MM.1S (cell line): ENCODE measurements at regions not wholly inside any gene's neighbourhood (a gene's known extent, or its start where the extent isn't known, plus 50 kb on each side); places are given as distances from the start of the nearest gene placed in this dataset.

Experiments
- DNase-seq: peaks from one replicate; pipeline ENCODE4 v3.0.0-alpha.2; 2015
- H2AFZ ChIP-seq: fragments of 300-600 bp; sonication (generic); 2 replicates; pipeline ENCODE4 v1.6.0; 2016; ENCODE audit warnings: antibody characterized with exemption, low read length
- H3F3A ChIP-seq: fragments of 300-600 bp; sonication (generic); 2 replicates; pipeline ENCODE4 v1.6.1; 2016; ENCODE audit warnings: mild to moderate bottlenecking, antibody characterized with exemption, low read length, moderate library complexity, mixed read lengths; ENCODE audit not compliant: insufficient read depth
- H3K27ac ChIP-seq: fragments of 300-600 bp; sonication (generic); 2 replicates; pipeline ENCODE4 v1.5.1; 2016; ENCODE audit warnings: mild to moderate bottlenecking, low read length
- H3K27me3 ChIP-seq: fragments of 300-600 bp; sonication (generic); replicated peaks from 2 replicates; pipeline ENCODE4 v1.6.0; 2016; ENCODE audit warnings: low read length; ENCODE audit not compliant: insufficient read depth
- H3K36me3 ChIP-seq: fragments of 300-600 bp; sonication (generic); replicated peaks from 2 replicates; pipeline ENCODE4 v1.6.1; 2016; ENCODE audit warnings: mild to moderate bottlenecking, low read length, mixed read lengths; ENCODE audit not compliant: insufficient read depth
- H3K4me1 ChIP-seq: fragments of 300-600 bp; sonication (generic); 2 replicates; pipeline ENCODE4 v1.6.1; 2016; ENCODE audit warnings: low read length, mixed read lengths
- H3K4me2 ChIP-seq: fragments of 300-600 bp; sonication (generic); 2 replicates; pipeline ENCODE4 v1.6.0; 2016; ENCODE audit warnings: low read depth, low read length
- H3K4me3 ChIP-seq: fragments of 300-600 bp; sonication (generic); 2 replicates; pipeline ENCODE4 v1.5.1; 2016; ENCODE audit warnings: low read length, mixed read lengths
- H3K79me2 ChIP-seq: fragments of 300-600 bp; sonication (generic); 2 replicates; pipeline ENCODE4 v1.6.1; 2016; ENCODE audit warnings: mixed run types, low read length, mixed read lengths
- H3K9ac ChIP-seq: fragments of 300-600 bp; sonication (generic); 2 replicates; pipeline ENCODE4 v1.6.1; 2016; ENCODE audit warnings: low read length, mixed read lengths
- H3K9me2 ChIP-seq: fragments of 300-600 bp; sonication (generic); replicated peaks from 2 replicates; pipeline ENCODE4 v1.6.1; 2016; ENCODE audit warnings: mild to moderate bottlenecking, low read length, mixed read lengths; ENCODE audit not compliant: insufficient read depth
- H3K9me3 ChIP-seq: fragments of 300-600 bp; sonication (generic); replicated peaks from 2 replicates; pipeline ENCODE4 v1.6.1; 2016; ENCODE audit warnings: mild to moderate bottlenecking, low read length, mixed read lengths; ENCODE audit not compliant: insufficient read depth
- H4K20me1 ChIP-seq: fragments of 300-600 bp; sonication (generic); 2 replicates; pipeline ENCODE4 v1.6.1; 2016; ENCODE audit warnings: mild to moderate bottlenecking, low read length, moderate library complexity, mixed read lengths; ENCODE audit not compliant: insufficient read depth
- CTCF ChIP-seq: fragments of 300-600 bp; sonication (generic); IDR thresholded peaks from 2 replicates; pipeline ENCODE4 v1.5.1; 2016; ENCODE audit warnings: antibody characterized with exemption, low read length, mixed read lengths
- EZH2 ChIP-seq: fragments of 300-600 bp; sonication (generic); optimal IDR thresholded peaks from 2 replicates; pipeline ENCODE3; 2017; ENCODE audit warnings: low read depth, mild to moderate bottlenecking, antibody characterized with exemption, low read length, mixed read lengths
- EZH2phosphoT487 ChIP-seq: fragments of 300-600 bp; sonication (generic); IDR thresholded peaks from 2 replicates; pipeline ENCODE4 v1.6.1; 2018; ENCODE audit warnings: antibody characterized with exemption, low read length

- H3K4me3 ChIP-seq: no peak overlapping the region
- no peak for DNase-seq
Measured at GRCh38 chr12:61891632-61892031, 368.6 kb upstream of the USP15 start.

DNA sequence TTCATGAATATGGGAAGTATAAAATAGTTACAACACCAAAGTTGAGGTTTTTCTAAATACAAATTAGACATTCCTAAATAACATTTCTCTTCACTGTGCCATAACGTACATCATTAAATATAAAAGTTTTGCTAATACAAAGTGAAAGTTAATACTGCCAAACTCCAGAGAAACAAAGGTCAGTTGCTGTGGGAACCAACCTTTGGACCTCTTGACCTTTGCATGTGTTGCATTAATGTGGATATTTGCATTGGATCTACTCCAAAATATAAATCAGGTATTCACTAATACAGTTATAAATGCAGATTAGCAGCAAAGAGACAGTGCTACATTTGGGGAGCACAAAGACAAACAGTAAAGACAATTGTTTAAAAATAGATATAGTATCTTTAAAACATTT, 366.0 kb upstream of the USP15 start:
- Histone ChIP-seq H3K4me2 (no peak overlapping the region), H3K4me1 (no peaks in the 10 kb centered on the region), H3K9me2 (no peaks in the 10 kb centered on the region), H4K20me1 (no peaks in the 10 kb centered on the region), H3K27me3 (no peaks in the 10 kb centered on the region), H3K36me3 (no peaks in the 10 kb centered on the region), H3K79me2 (no peaks in the 10 kb centered on the region), H3K9ac (no peak overlapping the region), H3K9me3 (no peaks in the 10 kb centered on the region), H3F3A (no peaks in the 10 kb centered on the region), H3K27ac (no peak overlapping the region), H2AFZ (no peak overlapping the region), H3K4me3 (no peak overlapping the region)
- TF ChIP-seq EZH2: no peak
- TF ChIP-seq CTCF: no peak
- no peak for TF ChIP-seq EZH2phosphoT487
- no peak for DNase-seq

More at GRCh38 chr12:61891632-61892031, 368.6 kb upstream of the USP15 start:
- TF ChIP-seq EZH2phosphoT487 (no peak), EZH2 (no peak), CTCF (no peak)
- Histone ChIP-seq H3K36me3 (no peaks in the 10 kb centered on the region), H3F3A (no peaks in the 10 kb centered on the region), H3K9me3 (no peaks in the 10 kb centered on the region), H3K79me2 (no peaks in the 10 kb centered on the region), H3K4me1 (no peaks in the 10 kb centered on the region), H3K27me3 (no peaks in the 10 kb centered on the region), H3K9me2 (no peaks in the 10 kb centered on the region), H3K27ac (no peak overlapping the region), H3K9ac (no peak overlapping the region), H3K4me2 (no peak overlapping the region), H2AFZ (no peak overlapping the region), H4K20me1 (no peaks in the 10 kb centered on the region)

DNA sequence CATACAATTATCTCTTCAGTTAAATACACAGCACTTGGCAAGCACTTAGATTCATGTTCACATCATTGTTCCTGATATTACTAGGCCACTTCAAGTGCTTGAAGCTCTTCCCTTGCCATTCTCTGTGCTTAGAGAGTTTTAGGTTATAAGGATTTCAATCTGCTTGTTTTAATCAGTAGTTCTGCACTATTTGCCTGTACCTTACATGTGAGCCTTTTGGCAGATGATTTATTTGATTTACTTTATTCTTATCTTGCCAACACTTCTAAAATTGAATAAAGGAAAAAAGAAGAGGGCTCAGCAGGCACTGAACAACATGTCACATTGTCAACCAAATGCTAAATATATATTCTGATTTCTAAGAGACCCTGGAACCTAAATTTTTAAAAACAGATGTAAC, 363.8 kb upstream of the USP15 start:
- no peaks in the 10 kb centered on the region for H3K36me3 ChIP-seq
- H2AFZ ChIP-seq: no peak overlapping the region
- H3K9ac ChIP-seq: no peak overlapping the region
- DNase-seq: no peak
- TF ChIP-seq EZH2phosphoT487 (no peak), CTCF (no peak), EZH2 (no peak)
- H3F3A ChIP-seq: no peaks in the 10 kb centered on the region
- H3K4me1 ChIP-seq: no peaks in the 10 kb centered on the region
- H4K20me1 ChIP-seq: no peaks in the 10 kb centered on the region
- H3K79me2 ChIP-seq: no peaks in the 10 kb centered on the region
- no peaks in the 10 kb centered on the region for H3K9me3 ChIP-seq
- H3K9me2 ChIP-seq: no peaks in the 10 kb centered on the region
- no peak overlapping the region for H3K27ac ChIP-seq
- no peak overlapping the region for H3K4me3 ChIP-seq
- H3K4me2 ChIP-seq: no peak overlapping the region
- no peaks in the 10 kb centered on the region for H3K27me3 ChIP-seq
